Activated CD4-positive, alpha-beta T cell treated with anti-CD3 and anti-CD28 coated beads, Interleukin-2, amount 50 U/mL, for 16 hours (primary cell): ENCODE measurements at regions not wholly inside any gene's neighbourhood (a gene's known extent, or its start where the extent isn't known, plus 50 kb on each side); places are given as distances from the start of the nearest gene placed in this dataset.
"Not testable (repeated sequence)": the region's sequence is repeated elsewhere in the genome, so short reads cannot be mapped to it uniquely, and the experiment has no call there.

Source experiments
- DNase-seq: peaks from one replicate; pipeline ENCODE4 v3.0.0-alpha.2; 2020

DNA sequence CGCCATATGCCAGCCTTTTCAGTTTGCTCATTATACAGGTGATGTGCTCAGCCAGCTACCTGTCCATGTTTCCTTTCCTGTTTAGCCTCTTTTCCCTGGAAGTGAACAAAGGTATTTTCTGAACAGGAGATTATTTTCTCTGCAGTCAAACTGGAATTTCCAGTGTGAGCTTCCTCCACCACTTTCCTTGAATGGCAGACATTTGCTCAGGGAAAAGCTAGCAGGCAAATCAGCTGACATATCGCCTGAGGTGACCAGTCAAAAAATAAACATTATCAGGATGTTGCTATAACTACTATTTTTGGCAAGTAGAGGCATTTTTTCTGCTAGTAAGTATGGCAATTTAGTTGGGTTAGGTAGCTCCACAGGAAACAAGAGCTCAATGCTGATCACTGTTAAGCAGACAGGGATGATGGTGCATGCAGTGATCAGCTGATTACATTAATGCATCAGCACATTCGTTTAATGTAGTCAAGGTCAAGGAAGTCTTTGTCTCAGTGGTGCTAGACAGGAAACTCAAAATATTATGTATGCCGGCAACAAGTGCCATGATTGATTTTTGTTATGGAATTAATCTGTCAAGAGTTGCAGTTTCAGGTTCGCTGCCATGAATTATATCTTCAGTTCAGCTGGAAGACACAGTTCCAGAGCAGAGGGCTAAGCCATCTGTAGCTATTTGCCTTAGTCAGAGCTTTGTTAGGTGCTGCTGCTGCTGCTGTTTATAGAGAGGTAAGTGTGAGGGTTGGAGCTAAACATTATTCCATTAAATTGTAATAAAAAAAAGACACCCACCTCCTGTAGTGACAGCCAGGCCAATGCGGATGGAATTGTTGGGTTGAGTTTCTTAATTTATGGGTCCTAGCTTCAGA is 179.7 kb upstream of the ST6GALNAC5 start:
- no peak for DNase-seq

DNA sequence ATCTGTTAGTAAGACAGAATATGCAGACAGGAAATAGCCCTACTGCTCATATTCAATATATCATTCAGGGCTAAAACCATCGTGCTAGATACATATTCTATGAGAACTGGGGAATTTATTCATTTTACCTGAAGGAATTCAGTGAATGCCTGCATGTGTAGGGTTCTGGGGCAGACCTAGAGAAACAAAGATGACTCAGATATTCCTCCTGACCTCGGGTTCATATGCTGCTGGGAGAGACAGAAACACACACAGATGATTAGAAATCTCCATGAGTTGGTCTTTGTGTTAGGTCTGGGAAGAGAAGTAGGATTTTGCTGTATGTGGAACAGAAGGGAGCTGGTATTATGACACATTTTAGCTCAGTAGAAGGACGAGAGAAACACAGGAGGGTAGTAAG is 176.5 kb upstream of the ST6GALNAC5 start:
- no peak for DNase-seq

DNA sequence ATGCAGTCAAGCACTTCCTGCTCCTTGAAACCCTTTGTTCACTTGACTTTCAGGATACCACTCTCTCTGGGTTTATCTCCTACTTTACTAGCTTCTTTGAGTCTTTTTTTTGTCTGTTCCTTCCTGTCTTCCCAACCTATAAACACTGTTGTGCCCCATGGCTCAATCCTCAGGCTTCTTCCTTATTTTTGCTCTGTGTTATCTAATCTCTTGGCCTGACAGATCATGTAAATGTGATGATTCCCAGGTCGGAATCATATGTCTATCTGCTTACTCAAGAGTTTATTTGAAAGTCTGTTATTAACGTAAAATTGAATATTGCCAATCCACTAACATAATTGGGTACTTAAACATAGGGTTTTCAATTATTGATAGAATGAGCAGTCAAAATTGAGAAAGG is 171.7 kb upstream of the ST6GALNAC5 start:
- DNase-seq: no peak

DNA sequence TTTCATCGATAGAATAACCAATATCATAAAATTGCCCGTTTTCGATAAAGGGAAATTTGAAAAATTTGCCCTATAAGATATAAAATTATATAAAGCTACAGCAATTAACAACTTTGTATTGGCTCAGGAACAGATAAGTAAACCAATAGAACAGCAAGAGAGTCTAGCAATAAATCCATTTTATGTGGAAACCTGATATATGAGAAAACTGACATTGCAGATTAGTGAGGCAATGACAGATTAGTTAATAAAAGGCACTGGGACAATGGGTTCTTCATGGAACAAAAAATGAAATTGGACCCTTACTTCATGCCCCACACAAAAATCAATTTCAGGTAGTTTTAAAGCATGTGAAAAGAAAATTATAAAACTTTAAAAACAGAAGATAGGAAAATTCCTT is 169.9 kb upstream of the ST6GALNAC5 start:
- no peak for DNase-seq

DNA sequence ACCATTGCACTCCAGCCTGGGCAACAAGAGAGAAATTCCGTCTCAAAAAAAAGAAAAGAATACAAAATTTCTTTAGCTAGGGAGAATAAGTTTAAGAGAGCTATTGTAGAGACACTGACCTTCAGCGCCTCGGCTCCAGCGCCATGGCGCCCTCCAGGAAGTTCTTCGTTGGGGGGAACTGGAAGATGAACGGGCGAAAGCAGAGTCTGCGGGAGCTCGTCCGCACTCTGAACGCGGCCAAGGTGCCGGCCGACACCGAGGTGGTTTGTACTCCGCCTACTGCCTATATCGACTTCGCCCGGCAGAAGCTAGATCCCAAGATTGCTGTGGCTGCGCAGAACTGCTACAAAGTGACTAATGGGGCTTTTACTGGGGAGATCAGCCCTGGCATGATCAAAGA is 167.6 kb upstream of the ST6GALNAC5 start:
- DNase-seq: not testable (repeated sequence)

DNA sequence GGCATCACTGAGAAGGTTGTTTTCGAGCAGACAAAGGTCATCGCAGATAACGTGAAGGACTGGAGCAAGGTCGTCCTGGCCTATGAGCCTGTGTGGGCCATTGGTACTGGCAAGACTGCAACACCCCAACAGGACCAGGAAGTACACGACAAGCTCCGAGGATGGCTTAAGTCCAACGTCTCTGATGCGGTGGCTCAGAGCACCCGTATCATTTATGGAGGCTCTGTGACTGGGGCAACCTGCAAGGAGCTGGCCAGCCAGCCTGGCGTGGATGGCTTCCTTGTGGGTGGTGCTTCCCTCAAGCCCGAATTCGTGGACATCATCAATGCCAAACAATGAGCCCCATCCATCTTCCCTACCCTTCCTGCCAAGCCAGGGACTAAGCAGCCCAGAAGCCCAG is 167.1 kb upstream of the ST6GALNAC5 start:
- not testable (repeated sequence) for DNase-seq

DNA sequence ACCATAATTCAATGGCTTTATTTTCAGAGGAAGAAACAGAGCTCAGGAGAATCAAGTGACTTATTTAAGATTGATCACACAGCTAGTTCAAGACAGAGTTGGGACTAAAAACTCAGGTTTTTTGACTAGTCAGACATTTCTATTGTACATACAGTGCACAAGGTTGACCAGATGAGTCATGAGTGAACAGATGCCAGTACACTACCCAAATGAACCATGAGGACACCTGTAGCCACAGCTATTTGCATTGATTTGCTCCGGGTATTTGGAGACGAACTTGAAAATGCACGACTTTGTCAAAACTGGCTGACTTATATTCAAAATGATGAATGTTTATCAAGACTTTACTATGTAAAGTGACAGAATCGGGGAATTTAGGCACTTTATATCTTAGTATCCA is 161.7 kb upstream of the ST6GALNAC5 start:
- DNase-seq: no peak

DNA sequence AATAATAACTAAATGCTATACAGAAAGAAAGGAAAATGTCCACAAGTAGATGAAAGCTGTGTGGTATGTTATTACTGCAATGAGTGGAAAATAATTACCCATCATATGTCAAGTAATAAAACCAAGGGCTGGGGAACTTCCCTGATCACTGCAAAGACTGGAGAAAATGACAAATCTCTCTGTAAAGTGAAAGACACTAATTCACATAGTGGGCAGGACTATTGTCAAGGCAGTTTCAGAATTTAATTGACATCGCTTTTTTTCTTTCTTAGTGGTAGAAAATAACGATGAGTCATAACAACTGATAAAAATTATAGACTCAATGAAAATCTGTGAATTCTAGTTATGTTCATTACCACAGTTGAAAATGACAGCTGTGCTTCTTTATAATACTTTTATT is 153.7 kb upstream of the ST6GALNAC5 start:
- DNase-seq: peak; percentile 27

DNA sequence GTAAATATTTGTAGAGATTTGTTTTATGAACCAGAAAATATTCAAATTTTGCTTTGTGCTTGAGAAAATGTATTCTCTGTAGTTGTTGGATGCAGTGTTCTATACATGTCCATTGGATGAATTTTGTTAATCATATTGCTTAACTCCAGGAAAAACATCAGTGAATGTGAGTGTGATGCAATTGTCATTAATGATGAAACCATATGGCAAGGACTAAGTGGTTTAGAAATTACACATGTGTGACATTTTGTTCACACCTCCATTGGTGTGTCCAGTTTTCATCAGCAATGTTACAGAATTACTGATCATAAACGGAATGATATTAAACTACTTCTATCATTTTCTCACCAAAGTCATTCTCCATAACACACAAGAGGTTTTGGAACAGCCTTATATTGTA is 151.8 kb upstream of the ST6GALNAC5 start:
- peak; percentile 0 for DNase-seq

DNA sequence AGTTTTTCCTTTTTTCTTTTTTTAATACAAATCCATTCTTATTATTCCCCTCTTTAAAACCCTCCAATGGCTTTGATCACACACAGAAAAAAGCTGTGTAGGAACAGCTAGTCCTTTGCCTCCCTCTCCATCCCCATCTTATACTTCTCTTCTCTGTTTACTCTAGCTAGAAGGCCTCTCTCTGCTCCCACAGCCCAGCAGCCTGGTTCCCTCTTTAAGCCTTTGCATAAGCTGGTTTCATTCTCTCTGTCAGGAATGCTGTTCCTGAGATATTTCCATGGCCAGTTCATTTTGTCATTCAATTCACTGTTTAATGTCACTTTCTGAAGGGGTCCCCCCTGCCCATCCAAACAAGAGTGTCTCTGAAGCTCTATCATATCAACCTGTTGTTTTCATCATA is 143.3 kb upstream of the ST6GALNAC5 start:
- no peak for DNase-seq

DNA sequence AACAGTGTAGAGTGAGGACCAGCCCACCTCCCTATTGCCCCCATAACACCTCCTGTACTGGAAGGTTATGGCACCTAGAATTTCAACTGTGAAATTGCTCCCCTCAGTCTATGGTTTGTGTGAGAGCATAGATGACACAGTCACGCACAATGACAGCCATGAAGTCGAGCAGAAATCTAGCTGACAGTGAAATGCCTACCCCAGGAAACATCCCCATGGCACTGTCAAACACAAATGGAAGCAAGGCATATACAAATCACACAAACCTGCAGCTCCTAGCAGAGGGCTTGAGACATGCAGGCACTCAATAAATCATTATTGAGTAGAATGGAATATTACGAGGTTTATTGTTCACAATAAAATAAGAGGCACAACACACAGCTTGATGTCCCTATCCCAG is 142.5 kb upstream of the ST6GALNAC5 start:
- DNase-seq: no peak

DNA sequence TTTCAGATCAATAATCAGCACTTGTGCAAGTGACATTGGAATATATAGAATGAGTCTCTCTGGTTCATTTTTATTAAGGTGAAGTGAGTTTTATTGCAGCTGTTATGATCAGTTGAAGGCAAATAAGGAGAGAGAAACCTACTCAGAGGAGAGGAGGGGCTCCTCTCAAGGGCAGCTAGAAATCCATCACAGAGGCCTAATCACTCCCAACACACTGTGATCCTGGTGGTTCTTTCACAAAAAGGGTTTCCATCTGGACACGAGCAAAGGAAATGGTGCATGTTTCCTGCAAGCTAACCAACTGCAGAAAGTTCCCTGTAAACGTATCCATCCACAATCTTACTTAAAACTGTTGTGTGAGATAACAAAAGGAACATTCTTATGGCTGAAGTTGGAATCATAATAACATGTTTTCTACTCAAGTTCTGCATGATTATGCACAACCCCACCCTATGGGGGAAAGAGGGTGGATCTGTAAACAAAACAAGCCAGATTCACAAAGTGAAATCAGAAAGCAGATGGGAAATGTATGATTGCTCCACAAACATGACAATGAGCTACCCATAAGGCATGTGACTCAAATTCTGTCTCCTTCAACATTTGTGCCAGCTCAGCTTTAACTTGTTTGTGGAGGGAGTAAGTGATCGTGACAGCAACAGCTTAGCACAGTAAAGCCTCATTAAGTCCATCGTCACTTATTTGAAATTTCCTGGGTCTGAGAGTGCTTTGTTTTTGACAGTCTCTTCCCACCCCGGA is 141.2 kb upstream of the ST6GALNAC5 start:
- DNase-seq: no peak

DNA sequence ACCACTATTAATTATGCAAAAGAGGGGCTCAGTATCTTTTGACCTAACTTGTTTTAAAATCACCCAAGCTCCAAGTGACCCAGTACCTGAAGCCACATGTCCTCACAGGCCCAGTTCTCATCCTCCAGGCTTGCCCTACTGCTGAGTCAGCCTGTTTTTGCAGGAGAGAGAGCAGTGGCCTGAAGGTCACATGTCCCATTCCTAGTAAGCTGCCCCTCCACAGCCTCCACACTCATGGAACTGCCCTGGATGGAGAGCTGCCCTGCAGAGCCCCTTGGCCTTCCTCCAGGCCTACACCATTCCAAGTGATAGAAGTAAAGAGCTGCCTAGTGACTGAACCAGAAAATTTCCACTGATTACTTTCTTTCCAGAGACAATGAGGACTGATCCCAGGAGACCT is 139.8 kb upstream of the ST6GALNAC5 start:
- DNase-seq: no peak

DNA sequence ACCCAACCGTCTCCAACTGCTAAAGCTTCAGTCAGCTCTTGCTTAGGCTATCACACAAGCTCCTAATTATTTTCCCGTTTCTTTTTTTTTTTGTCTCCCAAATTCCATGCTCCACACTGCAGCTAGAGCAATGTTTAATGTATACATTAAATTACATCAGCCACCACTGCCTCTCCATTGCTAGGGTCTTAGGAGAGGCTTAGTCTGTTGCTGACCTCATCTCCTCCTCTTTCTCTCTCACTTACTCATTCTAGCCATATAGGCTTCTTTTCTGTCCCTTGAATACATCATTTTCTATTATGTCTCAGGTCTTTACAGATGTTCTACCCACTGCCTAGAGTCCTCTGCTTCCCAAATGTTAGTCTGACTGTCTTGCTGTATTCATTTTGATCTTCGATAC is 138.1 kb upstream of the ST6GALNAC5 start:
- no peak for DNase-seq

DNA sequence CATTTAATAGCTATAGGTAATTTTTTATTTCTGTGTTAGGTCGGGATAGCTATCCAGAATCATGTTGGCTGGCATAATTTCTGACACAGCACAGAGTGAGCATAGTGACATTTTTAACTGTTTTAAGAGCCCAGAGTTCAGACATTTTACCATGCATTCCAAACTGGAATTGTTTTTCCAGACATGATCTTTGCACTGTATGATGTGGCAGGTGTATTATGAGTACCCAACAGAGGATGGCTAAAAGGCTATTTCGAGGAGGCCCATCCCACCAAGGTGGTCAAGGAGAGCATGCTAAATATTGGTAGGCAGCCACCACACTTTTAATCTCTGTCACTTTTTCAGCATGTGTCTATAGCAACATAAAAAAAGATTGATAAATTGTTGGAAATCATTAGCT is 137.3 kb upstream of the ST6GALNAC5 start:
- DNase-seq: no peak

DNA sequence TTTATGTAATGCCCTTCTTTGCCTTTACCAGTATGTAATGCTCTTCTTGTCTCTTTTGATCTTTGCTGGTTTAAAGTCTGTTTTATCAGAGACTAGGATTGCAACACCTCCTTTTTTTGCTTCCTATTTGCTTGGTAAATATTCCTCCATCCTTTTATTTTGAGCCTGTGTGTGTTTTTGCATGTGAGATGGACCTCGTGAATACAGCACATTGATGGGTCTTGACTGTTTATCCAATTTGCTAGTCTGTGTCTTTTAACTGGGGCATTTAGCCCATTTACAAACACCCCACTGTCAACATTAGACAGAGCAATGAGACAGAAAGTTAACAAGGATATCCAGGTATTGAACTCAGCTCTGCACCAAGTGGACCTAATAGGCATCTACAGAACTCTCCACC is 128.9 kb upstream of the ST6GALNAC5 start:
- DNase-seq: not testable (repeated sequence)

DNA sequence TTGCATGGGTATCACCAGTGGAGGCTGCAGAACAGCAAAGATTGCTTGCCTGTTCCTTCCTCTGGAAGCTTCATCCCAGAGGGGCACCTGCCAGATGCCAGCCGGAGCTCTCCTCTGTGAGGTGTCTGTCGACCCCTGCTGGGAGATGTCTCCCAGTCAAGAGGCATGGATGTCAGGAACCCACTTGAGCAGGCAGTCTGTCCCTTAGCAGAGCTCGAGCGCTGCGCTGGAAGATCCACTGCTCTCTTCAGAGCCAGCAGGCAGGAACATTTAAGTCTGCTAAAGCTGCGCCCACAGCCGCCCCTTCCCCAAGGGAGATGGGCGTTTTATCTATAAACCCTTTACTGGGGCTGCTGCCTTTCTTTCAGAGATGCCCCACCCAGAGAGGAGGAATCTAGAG is 126.3 kb upstream of the ST6GALNAC5 start:
- not testable (repeated sequence) for DNase-seq

DNA sequence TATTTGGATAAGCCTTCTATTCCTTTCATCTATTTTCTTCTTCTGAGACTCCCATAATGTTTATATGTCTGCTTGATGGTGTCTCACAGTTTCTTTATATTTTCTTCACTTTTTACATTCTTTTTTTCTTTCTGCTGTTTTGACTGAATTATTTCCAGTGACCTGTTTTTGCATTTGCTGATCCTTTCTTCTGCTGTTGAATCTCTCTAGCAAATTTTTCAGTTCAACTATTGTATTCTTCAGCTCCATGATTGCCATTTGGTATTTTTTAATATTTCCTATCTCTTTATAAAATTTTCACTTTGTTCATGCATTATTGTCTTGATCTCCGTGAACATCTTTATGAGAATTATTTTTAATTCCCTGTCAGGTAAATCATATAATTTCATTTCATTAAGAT is 122.3 kb upstream of the ST6GALNAC5 start:
- no peak for DNase-seq

DNA sequence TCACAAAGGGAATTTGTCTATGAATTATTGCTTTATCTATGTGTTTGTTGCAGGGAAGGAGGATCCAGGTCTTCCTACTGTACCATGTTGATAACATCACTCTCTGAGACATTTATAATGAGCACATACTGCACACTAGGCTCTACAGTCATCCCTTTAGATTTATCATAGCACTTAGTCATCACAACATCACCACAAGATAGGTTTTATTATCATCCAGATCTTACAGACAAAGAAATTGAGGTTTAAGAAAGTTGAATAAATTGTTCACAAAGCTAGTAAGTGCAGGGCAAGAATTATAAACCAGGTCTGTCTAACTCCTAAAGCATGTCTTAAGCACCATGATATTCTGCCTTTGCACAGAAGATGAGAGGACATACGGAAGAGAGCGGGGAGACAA is 121.1 kb upstream of the ST6GALNAC5 start:
- DNase-seq: no peak

DNA sequence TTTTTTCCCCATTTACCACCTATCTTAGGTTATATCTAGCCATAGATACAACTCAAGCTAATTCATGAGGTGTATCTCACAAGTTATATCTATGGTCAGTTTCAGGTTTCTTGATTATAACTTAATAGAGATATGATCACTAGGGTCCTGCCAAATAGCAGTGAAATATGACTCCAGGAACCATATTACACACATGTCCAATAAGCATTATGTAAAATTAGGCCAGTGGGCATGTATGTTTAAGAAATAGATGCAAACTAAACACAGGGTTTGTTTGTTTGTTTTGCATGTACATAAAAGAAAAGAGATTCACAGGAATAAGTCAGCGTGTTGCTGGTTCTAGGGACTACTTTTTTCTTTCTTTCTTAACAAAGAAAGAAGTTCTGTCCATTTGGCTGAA is 112.5 kb upstream of the ST6GALNAC5 start:
- no peak for DNase-seq

DNA sequence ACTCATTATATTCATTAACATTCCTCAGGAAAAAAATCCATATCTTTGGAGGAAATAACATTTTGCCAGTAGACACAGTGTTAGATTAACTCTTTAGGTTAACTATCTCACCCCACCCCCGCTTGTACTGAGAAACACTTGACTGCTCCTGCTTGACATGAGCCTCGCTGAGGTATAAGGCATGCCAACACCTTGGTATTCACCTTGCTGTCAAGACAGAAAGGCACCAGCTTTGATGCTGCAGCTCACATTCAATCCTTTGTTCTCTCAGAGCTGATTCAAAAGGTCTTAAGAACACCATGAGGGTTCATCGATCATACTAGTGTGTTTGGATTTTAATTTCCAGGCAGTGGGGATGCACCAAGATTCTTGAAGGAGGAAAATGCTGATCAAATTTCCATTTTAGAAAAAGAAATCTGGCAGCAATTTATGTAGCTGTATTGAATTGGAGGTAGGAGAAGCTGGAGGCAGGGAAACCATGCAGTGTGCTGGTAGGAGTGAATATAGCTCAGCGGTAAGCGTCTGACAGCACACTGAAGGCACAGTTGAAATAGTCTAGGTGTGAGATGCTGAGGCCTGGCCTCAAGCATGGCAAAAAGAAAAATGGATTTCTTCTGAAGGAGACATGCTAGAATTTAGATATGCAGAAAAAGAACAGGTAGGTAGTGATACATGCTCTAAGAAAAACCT is 108.0 kb upstream of the ST6GALNAC5 start:
- no peak for DNase-seq

DNA sequence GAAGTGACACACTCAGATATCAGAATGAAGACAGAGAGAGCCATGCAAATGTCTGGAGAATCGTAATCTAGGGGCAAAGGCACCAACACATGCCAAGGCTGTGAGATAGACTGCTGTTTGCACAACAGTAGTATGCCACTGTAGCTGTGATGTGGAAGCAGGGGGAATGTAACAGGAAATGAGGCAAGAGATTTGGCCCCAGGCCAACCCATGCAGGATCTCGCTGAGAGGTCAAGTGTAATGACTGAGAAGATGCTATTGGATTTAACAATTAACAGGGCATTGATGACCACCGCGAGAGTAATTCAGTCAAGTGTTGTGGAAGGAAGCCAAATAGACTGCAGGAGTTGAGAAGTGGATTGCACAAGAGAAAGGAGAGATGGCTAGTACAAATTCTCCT is 107.3 kb upstream of the ST6GALNAC5 start:
- DNase-seq: no peak

DNA sequence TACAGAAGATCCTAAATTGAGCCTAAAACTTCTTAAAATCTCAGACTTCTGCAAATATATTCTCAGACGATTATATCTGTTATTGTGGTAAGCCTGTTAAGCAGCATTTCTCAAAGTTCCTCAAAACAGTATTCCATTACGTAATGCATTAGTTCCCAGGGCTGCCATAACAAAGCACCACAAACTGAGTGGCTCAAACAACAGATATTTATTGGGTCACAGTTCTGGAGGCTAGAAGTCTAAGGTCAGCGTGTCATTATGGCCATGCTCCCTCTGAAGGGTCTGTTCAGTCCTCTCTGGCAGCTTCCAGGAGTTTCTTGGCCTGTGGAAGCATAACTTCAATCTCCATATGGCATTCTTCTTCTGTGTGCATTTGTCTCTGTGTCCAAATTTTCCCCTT is 103.5 kb upstream of the ST6GALNAC5 start:
- no peak for DNase-seq
